ENCODE measurements at regions not wholly inside any gene's neighbourhood (a gene's known extent, or its start where the extent isn't known, plus 50 kb on each side); places are given as distances from the start of the nearest gene placed in this dataset.

- Histone ChIP-seq H3K27me3 (ENCODE audit: control insufficient read depth in 5 of 5, insufficient read depth in 4 of 5, low read length in 5 of 5) (no peaks in the 10 kb centered on the region), H3K36me3 (ENCODE audit: control insufficient read depth in 5 of 5, insufficient read depth in 5 of 5, low read length in 5 of 5) (no peaks in the 10 kb centered on the region), H3K4me1 (ENCODE audit: control insufficient read depth in 5 of 5, insufficient read depth in 5 of 5, low read length in 5 of 5) (no peaks in the 10 kb centered on the region), H3K4me3 (ENCODE audit: low read depth in 1 of 5, low read length in 5 of 5) (no peak overlapping the region), H3K27ac (ENCODE audit: low read depth, low read length) (no peak overlapping the region), H3K9me3 (ENCODE audit: control insufficient read depth in 5 of 5, low read length in 5 of 5) (no peaks in the 10 kb centered on the region), H3K9ac (ENCODE audit: low read length in 5 of 5) (no peak overlapping the region)
Measured at GRCh38 chr2:138319616-138320015, 182.0 kb upstream of the SPOPL start.

DNA sequence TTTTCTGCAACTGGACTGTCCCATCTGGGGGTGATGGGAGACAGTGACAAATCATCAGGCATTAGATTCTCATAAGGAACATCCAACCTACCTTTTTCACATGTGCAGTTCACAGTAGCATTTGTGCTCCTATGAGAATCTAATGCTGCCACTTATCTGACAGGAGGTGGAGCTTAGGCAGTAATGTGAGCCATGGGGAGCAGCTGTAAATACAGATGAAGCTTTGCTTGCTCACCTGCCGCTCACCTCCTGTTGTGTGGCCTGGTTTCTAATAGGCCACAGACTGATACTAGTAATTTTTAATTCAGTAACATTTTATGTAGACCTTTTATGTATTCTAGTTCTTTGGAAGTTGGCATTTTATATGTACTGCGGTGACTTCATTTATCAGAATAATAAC, 180.1 kb upstream of the SPOPL start:
- H3K9ac ChIP-seq (ENCODE audit: low read length in 5 of 5) = no peak overlapping the region
- no peaks in the 10 kb centered on the region for H3K27me3 ChIP-seq (ENCODE audit: control insufficient read depth in 5 of 5, insufficient read depth in 4 of 5, low read length in 5 of 5)
- no peaks in the 10 kb centered on the region for H3K4me1 ChIP-seq (ENCODE audit: control insufficient read depth in 5 of 5, insufficient read depth in 5 of 5, low read length in 5 of 5)
- H3K36me3 ChIP-seq (ENCODE audit: control insufficient read depth in 5 of 5, insufficient read depth in 5 of 5, low read length in 5 of 5) = no peaks in the 10 kb centered on the region
- H3K9me3 ChIP-seq (ENCODE audit: control insufficient read depth in 5 of 5, low read length in 5 of 5) = no peaks in the 10 kb centered on the region
- no peak overlapping the region for H3K27ac ChIP-seq (ENCODE audit: low read depth, low read length)
- H3K4me3 ChIP-seq (ENCODE audit: low read depth in 1 of 5, low read length in 5 of 5) = no peak overlapping the region

- no peak overlapping the region for H3K27ac ChIP-seq (ENCODE audit: low read depth, low read length)
- no peaks in the 10 kb centered on the region for H3K27me3 ChIP-seq (ENCODE audit: control insufficient read depth in 5 of 5, insufficient read depth in 4 of 5, low read length in 5 of 5)
- H3K9ac ChIP-seq (ENCODE audit: low read length in 5 of 5) = no peak overlapping the region
- no peaks in the 10 kb centered on the region for H3K36me3 ChIP-seq (ENCODE audit: control insufficient read depth in 5 of 5, insufficient read depth in 5 of 5, low read length in 5 of 5)
- H3K4me3 ChIP-seq (ENCODE audit: low read depth in 1 of 5, low read length in 5 of 5) = no peak overlapping the region
- no peaks in the 10 kb centered on the region for H3K4me1 ChIP-seq (ENCODE audit: control insufficient read depth in 5 of 5, insufficient read depth in 5 of 5, low read length in 5 of 5)
- H3K9me3 ChIP-seq (ENCODE audit: control insufficient read depth in 5 of 5, low read length in 5 of 5) = no peaks in the 10 kb centered on the region
Measured at GRCh38 chr2:138323382-138324067, 178.0 kb upstream of the SPOPL start.

- H3K4me1 ChIP-seq (ENCODE audit: control insufficient read depth in 5 of 5, insufficient read depth in 5 of 5, low read length in 5 of 5) = no peaks in the 10 kb centered on the region
- no peaks in the 10 kb centered on the region for H3K9me3 ChIP-seq (ENCODE audit: control insufficient read depth in 5 of 5, low read length in 5 of 5)
- no peak overlapping the region for H3K4me3 ChIP-seq (ENCODE audit: low read depth in 1 of 5, low read length in 5 of 5)
- no peaks in the 10 kb centered on the region for H3K36me3 ChIP-seq (ENCODE audit: control insufficient read depth in 5 of 5, insufficient read depth in 5 of 5, low read length in 5 of 5)
- H3K27me3 ChIP-seq (ENCODE audit: control insufficient read depth in 5 of 5, insufficient read depth in 4 of 5, low read length in 5 of 5) = no peaks in the 10 kb centered on the region
- H3K9ac ChIP-seq (ENCODE audit: low read length in 5 of 5) = no peak overlapping the region
- no peak overlapping the region for H3K27ac ChIP-seq (ENCODE audit: low read depth, low read length)
Measured at GRCh38 chr2:138324068-138324771, 177.3 kb upstream of the SPOPL start.

DNA sequence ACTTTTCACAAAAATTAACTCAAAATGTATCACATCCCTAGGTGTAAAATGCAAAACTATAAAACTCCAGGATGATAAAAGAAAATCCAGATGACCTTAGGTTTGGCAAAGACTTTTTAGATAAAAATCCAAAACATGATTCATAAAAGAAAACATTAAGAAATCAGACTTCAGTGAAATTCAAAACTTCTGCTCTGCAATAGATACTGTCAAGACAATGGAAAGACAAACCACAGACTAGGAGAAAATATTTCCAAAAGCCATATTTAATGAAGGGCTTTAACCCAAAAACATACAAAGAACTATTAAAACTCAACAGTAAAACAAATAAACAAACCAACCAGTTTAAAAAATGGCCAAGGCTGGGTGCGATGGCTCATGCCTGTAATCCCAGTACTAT, 173.6 kb upstream of the SPOPL start:
- Histone ChIP-seq H3K27ac (ENCODE audit: low read depth, low read length) (no peak overlapping the region), H3K9ac (ENCODE audit: low read length in 5 of 5) (no peak overlapping the region), H3K4me3 (ENCODE audit: low read depth in 1 of 5, low read length in 5 of 5) (no peak overlapping the region), H3K27me3 (ENCODE audit: control insufficient read depth in 5 of 5, insufficient read depth in 4 of 5, low read length in 5 of 5) (no peaks in the 10 kb centered on the region), H3K36me3 (ENCODE audit: control insufficient read depth in 5 of 5, insufficient read depth in 5 of 5, low read length in 5 of 5) (no peaks in the 10 kb centered on the region), H3K9me3 (ENCODE audit: control insufficient read depth in 5 of 5, low read length in 5 of 5) (no peaks in the 10 kb centered on the region), H3K4me1 (ENCODE audit: control insufficient read depth in 5 of 5, insufficient read depth in 5 of 5, low read length in 5 of 5) (peaks cover 0 to 3% (median 0%) of the 10 kb centered on the region in 5 donors)

- Histone ChIP-seq H3K9ac (ENCODE audit: low read length in 5 of 5) (no peak overlapping the region), H3K9me3 (ENCODE audit: control insufficient read depth in 5 of 5, low read length in 5 of 5) (no peaks in the 10 kb centered on the region), H3K27me3 (ENCODE audit: control insufficient read depth in 5 of 5, insufficient read depth in 4 of 5, low read length in 5 of 5) (no peaks in the 10 kb centered on the region), H3K36me3 (ENCODE audit: control insufficient read depth in 5 of 5, insufficient read depth in 5 of 5, low read length in 5 of 5) (no peaks in the 10 kb centered on the region), H3K4me3 (ENCODE audit: low read depth in 1 of 5, low read length in 5 of 5) (no peak overlapping the region), H3K27ac (ENCODE audit: low read depth, low read length) (no peak overlapping the region), H3K4me1 (ENCODE audit: control insufficient read depth in 5 of 5, insufficient read depth in 5 of 5, low read length in 5 of 5) (peaks cover 0 to 3% (median 0%) of the 10 kb centered on the region in 5 donors)
Measured at GRCh38 chr2:138329162-138329561, 172.4 kb upstream of the SPOPL start.

GRCh38 chr2:138329591-138329990, 172.0 kb upstream of the SPOPL start:
- Histone ChIP-seq H3K27me3 (ENCODE audit: control insufficient read depth in 5 of 5, insufficient read depth in 4 of 5, low read length in 5 of 5) (no peaks in the 10 kb centered on the region), H3K4me3 (ENCODE audit: low read depth in 1 of 5, low read length in 5 of 5) (no peak overlapping the region), H3K9me3 (ENCODE audit: control insufficient read depth in 5 of 5, low read length in 5 of 5) (no peaks in the 10 kb centered on the region), H3K36me3 (ENCODE audit: control insufficient read depth in 5 of 5, insufficient read depth in 5 of 5, low read length in 5 of 5) (no peaks in the 10 kb centered on the region), H3K9ac (ENCODE audit: low read length in 5 of 5) (no peak overlapping the region), H3K27ac (ENCODE audit: low read depth, low read length) (no peak overlapping the region), H3K4me1 (ENCODE audit: control insufficient read depth in 5 of 5, insufficient read depth in 5 of 5, low read length in 5 of 5) (peaks cover 0 to 3% (median 0%) of the 10 kb centered on the region in 5 donors)

GRCh38 chr2:138333121-138333520, 168.4 kb upstream of the SPOPL start:
- Histone ChIP-seq H3K36me3 (ENCODE audit: control insufficient read depth in 5 of 5, insufficient read depth in 5 of 5, low read length in 5 of 5) (no peaks in the 10 kb centered on the region), H3K9ac (ENCODE audit: low read length in 5 of 5) (no peak overlapping the region), H3K27me3 (ENCODE audit: control insufficient read depth in 5 of 5, insufficient read depth in 4 of 5, low read length in 5 of 5) (no peaks in the 10 kb centered on the region), H3K4me3 (ENCODE audit: low read depth in 1 of 5, low read length in 5 of 5) (no peak overlapping the region), H3K27ac (ENCODE audit: low read depth, low read length) (no peak overlapping the region), H3K9me3 (ENCODE audit: control insufficient read depth in 5 of 5, low read length in 5 of 5) (no peaks in the 10 kb centered on the region), H3K4me1 (ENCODE audit: control insufficient read depth in 5 of 5, insufficient read depth in 5 of 5, low read length in 5 of 5) (peaks cover 0 to 10% (median 0%) of the 10 kb centered on the region in 5 donors)

DNA sequence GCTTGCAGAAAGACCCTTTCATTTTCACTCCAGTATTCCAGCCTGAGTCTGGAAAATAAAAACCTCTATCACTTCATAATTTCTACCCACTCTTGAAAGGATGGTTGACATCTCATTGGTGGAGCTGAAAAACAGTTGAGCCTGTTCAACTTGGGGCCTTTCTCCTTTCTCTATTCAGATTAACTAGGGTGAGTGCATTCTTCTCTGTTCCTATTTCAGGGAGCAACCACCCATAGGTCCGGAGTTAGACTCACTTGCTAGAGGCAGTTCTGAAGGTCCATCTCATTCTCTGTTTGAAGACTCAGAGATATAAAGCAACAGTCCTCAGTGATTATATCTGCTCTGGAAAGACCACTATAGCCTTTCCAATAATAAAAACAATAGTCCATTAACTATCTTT, 167.9 kb upstream of the SPOPL start:
- no peaks in the 10 kb centered on the region for H3K27me3 ChIP-seq (ENCODE audit: control insufficient read depth in 5 of 5, insufficient read depth in 4 of 5, low read length in 5 of 5)
- no peak overlapping the region for H3K9ac ChIP-seq (ENCODE audit: low read length in 5 of 5)

DNA sequence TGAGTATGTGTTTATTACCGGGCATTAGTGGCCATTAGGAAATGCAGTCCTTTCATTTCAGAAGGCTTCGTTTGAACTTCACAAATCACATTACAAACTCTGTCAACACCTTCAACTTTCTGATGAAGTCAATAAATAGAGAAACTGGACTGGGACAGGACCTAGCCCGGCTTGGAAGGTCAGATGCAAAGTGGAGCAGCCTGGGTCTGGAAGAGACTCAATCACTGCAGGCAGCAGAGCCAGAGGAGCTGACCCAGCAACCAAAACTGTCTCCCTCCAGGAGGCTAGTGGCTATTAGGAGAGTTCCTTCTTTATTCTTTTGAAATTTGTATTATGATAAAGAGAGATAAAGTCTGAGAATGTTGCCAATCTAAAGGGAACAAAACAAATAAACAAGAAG, 167.2 kb upstream of the SPOPL start:
- Histone ChIP-seq H3K27ac (ENCODE audit: low read depth, low read length) (no peak overlapping the region), H3K36me3 (ENCODE audit: control insufficient read depth in 5 of 5, insufficient read depth in 5 of 5, low read length in 5 of 5) (no peaks in the 10 kb centered on the region)

More for the DNA sequence above, 167.9 kb upstream of the SPOPL start:
- no peak overlapping the region for H3K4me3 ChIP-seq (ENCODE audit: low read depth in 1 of 5, low read length in 5 of 5)
- no peak overlapping the region for H3K27ac ChIP-seq (ENCODE audit: low read depth, low read length)
- peaks cover 0 to 10% (median 0%) of the 10 kb centered on the region in 5 donors for H3K4me1 ChIP-seq (ENCODE audit: control insufficient read depth in 5 of 5, insufficient read depth in 5 of 5, low read length in 5 of 5)
- H3K9me3 ChIP-seq (ENCODE audit: control insufficient read depth in 5 of 5, low read length in 5 of 5) = no peaks in the 10 kb centered on the region
- H3K36me3 ChIP-seq (ENCODE audit: control insufficient read depth in 5 of 5, insufficient read depth in 5 of 5, low read length in 5 of 5) = no peaks in the 10 kb centered on the region

More for the DNA sequence above, 167.2 kb upstream of the SPOPL start:
- Histone ChIP-seq H3K9me3 (ENCODE audit: control insufficient read depth in 5 of 5, low read length in 5 of 5) (no peaks in the 10 kb centered on the region), H3K4me1 (ENCODE audit: control insufficient read depth in 5 of 5, insufficient read depth in 5 of 5, low read length in 5 of 5) (peaks cover 0 to 10% (median 0%) of the 10 kb centered on the region in 5 donors), H3K9ac (ENCODE audit: low read length in 5 of 5) (no peak overlapping the region), H3K27me3 (ENCODE audit: control insufficient read depth in 5 of 5, insufficient read depth in 4 of 5, low read length in 5 of 5) (no peaks in the 10 kb centered on the region), H3K4me3 (ENCODE audit: low read depth in 1 of 5, low read length in 5 of 5) (no peak overlapping the region)

All from subcutaneous abdominal adipose tissue (tissue), 5 donors.